HS-5 (cell line): ENCODE measurements at regions not wholly inside any gene's neighbourhood (a gene's known extent, or its start where the extent isn't known, plus 50 kb on each side); places are given as distances from the start of the nearest gene placed in this dataset.
A peak's percentile ranks its signal among the peaks of the same experiment; 100 is the strongest.

ENCODE experiments used
- DNase-seq: peaks from one replicate; pipeline ENCODE4 v3.0.0-alpha.2; 2012; ENCODE audit warnings: low read depth

DNA sequence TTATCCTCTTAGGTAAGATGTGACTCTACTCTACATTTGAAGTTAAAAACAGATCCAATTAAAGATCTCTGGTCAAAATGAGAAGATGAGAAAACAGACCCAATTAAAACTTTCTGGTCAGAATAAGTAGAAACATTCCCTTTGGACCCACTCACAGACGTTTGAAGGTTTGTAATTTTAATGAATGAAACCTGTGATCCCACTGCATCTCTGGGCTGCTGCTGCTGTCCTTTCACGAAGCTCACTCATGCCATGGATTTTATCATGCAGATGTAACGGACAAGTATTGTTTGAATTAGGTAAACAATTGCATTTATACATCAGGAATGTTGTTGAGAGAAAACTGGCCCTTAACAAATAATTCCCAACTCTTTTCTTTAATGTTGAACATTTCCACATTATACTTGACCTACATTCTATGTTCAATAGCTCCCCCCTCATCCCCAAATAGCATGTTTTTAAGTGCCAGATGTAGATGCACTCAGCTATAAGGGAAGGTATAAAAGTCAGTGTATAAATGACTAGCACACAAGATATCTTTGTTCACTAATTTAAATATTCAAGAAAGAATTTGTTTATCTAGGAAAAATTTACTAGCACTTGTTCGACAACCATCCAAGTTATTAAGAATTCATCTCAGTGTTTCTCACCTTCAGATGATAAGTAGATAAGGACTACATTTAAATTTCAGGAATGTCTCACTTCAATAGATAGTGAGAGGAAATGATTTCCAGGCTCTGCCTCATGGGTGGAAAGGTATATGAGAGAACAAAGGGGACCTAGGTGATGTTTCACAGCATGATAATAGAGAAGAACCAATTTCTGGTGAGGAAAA is 202.3 kb upstream of the LMNTD1 start:
- no peak for DNase-seq

DNA sequence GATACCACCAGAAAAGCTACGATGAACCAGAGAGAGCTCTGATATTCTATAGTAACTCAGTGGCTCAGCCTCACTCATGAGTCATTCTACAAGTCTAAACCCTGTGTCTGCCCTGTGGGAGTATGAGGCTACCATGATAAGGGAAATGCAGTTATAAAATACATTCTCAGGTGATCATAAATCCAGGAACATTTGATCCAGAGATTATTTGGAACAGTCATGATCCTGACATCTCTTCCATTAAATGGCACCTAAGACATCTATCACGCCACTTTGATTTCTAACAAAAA is 202.6 kb upstream of the RASSF8 start:
- no peak for DNase-seq

DNA sequence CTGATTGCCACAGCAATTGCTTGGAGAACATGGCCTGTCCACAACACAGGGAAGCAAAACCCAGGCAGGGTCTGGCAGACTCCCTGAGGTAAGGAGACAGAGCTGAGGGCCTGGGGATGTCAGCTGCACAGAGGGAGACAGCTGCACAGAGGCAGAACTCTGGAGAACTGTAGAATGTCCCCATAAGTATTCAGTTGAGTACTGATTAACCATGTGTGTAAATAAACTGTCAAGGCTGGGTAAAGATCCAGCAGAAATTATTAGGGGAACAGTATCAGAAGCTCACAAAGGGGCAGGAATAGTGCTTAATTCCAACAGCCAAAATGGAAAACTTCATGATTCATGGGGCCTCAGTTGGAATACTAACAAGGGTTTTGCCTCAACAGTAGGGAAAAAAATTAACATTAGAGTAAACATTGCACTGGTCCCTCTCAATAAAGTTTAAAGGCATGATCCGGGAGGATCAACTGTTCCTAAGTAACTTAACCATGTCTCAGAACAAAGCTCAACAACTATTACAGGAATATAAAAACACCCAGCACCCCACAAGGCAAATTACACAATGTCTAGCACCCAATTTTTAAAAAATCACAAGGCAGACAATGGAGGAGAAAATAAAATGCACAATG is 201.3 kb upstream of the RASSF8 start:
- no peak for DNase-seq

DNA sequence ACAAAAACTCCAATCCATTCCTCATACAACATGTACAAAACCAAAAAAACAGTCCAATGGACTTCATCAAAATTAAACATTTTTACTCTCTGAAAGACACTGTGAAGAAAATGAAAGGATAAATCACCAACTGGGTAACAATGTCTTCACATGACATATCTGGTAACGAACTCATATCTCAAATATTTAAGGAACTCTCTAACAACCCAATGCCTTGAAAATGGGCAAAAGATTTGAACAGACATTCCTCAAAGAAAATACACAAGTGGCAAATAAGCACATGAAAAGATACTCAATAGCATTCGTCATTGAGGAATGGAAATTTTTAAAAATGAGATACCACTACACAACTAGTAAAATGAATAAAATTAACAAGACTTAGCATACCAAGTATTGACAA is 198.7 kb upstream of the RASSF8 start:
- DNase-seq: no peak

DNA sequence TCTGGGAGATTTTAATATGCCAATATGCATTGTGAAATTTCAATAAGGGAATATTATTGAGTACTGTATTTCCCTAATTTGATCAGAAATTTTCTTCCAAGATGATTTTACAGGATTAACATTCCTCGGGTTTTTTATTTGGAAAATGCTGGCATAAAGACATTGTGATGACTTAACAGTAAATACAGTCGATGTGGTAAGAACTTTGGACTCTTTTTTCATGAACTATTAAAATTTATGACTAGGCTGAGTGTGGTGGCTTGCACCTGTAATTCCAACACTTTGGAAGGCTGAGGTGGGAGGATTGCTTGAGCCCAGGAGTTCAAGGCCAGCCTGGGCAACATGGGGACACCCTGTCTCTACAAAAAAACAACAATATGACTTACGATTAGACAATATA is 197.1 kb upstream of the RASSF8 start:
- no peak for DNase-seq

DNA sequence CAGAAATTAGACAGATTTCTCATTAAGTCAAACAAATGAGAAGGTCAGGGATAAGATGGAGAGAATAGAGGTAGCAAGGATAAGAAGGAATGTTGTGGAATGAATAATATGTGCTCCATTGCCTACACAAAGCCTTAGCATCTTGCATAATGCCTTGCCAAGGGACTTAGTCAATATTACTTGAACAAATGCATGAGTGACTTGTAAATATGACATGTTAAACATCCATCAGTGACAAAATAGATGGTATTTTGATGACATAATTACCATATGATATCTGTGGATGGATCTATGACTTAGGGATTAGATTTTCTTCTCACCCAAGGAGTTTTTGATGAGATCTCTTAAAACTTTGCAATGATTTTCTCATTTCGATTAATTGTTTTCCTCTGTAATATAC is 194.1 kb upstream of the RASSF8 start:
- DNase-seq: no peak

DNA sequence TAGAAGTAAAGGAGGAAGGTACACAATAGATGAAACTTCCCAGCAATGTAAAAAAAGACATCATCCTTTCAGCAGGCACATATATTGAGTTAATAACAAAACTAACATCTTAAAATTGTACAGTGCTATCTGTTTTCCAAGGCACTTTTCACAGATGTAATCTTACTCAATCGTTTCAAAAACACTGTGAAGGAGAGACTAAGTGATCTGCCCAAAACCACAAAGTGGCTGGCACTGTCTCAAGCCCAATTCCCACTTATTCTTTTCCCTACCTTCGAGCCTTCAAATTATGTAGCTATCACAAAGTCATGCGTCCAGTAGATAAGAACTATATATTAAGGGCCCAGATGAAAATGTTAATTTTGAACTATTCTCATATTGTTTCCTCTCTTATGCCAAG is 193.6 kb upstream of the RASSF8 start:
- no peak for DNase-seq

DNA sequence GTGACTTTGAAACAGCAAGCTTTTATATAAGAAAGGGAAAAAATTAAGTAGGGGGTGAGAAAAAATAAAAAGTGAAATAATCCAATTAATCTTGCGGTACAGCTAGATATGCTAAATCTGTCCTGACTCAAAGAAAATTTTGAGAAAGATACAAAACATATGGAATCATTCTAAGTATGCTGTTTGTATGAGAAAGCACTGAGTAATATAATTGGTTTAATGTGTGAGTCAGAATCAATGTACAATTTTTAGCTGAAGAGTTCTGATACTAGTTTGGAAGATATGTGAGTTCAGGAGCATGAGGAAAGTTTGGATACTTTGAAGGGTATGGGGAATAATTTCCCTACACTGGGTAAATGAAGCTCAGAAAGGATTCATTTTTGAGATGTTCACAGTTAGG is 190.9 kb upstream of the RASSF8 start:
- peak; percentile 58 for DNase-seq

DNA sequence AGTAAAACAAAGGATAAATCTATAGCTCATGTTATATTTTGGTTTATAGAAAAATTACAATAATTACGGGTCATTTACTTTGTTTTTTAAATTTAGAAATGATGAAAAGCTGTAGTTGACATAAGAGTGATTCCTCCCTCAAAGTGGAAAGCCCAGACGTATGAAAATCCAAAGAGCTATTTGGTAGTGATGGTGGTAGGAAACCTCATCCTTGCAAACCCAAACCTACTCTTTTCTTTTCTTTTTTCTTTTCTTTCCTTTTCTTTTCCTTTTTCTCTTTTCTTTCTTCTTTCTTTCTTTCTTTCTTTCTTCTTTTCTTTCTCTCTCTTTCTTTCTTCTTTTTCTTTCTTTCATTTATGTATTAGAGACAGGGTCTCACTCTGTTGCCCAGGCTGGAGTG is 190.3 kb upstream of the RASSF8 start:
- DNase-seq: no peak

DNA sequence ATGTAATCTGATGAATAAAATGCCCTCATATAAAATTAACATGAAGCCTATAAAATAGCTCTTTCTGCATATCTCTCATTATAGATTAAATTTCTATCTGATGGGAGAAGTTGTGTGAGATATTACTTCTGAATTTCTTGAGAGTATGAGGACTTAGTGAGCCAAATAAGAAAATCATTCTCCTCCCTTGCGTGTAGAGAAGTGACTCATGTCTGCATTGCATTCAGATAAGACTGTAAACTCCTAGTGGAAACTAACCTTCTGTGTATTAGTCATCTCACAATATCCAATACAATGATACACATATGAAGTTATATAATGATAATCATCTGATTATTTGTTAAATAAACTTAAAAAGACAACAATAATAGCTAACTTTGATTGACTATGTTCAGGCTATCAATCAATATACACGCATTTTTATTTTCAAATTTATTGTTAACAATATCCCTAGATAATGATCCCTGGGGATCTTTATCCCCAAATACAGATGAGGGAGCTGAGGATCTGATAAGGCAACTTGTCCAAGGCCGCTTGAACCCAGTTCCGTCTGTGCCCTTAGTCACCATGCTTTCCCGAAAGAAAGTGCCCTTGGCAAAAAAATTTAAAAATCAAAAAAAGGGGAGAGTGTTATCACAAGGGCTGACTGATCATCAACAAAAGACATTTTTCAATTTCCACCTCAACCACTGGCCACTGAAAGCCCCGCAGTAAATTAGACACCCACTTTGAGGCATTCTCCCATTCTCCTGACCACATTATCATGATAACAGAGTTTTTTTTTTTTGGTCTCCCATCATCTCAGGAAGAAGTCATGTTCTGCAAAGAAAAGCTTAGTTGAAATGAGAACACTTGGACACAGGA is 189.2 kb upstream of the RASSF8 start:
- peak; percentile 65 for DNase-seq

DNA sequence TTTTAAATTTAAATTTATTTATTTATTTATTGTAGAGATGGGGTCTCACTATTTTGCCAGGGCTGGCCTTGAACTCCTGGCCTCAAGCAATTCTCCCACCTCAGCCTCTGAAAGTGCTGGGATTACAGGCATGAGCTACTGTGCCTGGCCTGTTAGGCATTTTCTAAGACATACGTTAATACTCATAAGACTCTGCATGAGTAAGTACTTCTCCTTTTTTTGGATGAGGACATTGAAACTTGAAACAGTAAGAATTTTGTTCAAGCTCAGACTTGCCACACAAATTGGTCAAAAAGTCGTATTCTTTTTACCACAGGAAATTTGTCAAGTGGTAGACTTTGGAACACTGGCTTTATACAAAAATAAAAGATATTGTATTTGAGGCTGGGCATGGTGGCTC is 187.4 kb upstream of the RASSF8 start:
- DNase-seq: peak; percentile 25

DNA sequence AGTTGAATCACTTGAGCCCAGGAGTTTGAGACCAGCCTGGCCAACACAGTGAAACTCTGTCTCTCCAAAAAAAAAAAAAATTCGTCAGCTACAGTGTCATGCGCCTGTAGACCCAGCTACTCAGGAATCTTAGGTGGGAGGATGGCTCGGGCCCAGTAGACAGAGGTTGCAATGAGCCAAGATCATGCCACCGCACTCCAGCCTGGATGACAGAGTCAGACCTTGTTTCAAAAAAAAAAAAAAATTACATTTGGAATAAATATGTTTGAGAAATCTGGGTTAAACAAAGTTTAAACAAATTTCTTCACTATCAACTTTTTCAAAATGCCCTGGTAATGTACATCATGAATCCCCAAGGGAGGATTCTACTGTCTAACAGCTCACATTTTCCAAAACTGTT is 187.0 kb upstream of the RASSF8 start:
- no peak for DNase-seq

DNA sequence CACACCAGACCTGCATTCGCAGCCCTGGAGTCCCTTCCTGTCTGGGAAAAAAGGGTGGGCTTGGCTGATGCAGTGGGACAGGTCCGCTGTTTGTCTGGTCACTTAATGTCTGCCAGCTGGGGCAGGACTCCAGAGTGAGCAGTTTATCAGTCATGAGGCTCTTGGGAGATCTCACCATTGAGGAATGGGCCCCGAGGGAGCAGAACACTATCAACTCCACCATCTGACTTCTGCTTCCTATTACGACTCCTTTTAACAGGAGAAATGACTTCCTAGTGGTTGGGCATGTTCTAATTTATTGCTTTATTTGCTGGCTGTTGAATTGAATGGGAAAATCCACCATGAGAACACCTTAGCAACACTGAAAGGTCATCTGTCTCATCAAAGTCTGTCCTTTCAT is 182.5 kb upstream of the RASSF8 start:
- no peak for DNase-seq

DNA sequence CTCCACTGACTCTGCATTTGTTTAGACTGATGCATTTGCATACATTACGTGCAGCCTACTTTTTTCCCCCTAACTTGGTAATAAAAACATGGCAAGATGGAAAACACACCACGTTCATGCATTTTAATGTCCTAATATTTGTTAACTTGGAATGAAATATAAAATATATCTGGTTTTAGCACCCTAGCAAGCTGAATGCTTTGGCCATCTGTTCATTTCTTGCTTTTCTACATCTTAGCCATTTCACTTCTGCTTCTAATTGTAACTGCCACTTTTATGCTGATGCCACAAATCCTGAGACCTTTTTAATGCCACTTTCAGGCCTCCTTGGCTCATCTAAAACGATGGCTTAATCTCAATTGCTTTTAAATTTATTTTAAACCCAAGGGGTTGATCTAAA is 177.7 kb upstream of the RASSF8 start:
- no peak for DNase-seq

DNA sequence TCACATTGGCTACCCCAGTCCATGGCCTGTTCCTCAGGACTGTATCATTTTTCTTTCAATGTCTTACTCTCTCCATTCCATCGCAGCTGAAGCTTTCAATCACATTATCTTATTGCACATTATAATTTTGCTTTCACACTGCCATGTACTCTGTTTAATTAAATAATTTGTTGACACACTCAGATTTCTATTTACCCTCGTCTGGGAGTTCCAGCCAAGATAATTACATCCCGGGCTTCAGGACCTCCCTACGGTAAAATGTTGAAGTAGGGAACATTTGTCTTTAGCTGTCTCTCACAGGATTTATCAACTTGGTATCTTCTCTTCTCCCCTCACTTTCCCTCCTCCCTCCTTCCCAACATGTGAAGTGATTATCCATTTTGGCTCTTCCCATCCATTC is 177.2 kb upstream of the RASSF8 start:
- no peak for DNase-seq

DNA sequence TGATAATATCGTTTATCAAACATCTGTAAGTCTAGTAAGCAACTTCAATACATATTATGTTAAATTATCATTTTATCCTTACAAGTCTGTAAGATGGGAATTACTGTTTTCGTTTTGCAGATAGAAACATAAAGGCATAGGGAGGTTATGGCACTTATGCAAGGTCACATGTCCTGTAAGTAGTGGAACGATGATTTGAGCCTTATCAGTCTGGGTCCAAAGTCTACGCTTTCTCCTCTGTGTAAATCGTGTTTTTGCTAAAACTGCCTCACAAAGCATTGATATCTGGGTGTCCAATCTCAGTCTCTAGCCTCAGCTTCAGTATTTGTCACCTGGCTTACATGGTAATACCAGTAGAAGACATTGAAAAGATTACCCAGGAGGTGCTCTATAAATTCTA is 174.9 kb upstream of the RASSF8 start:
- DNase-seq: no peak

DNA sequence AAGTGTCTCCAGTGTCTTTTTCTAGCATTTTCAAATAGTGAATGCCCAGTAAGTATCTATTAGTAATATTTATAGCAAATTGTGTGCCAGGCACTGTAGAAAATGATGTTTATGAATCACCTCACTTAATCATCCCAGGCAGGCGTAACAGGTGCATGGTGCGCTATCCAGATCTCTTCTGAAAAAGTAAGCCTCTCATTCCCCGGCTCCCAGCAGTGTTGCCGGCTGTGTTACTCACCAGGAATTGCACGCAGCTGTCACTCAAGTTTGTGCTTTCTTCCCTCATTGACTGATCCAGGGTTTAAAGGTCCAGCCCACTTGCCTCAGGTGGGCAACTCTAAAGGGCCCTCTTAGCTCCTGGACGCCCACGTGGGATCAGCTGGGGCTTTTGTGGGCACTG is 173.8 kb upstream of the RASSF8 start:
- no peak for DNase-seq

DNA sequence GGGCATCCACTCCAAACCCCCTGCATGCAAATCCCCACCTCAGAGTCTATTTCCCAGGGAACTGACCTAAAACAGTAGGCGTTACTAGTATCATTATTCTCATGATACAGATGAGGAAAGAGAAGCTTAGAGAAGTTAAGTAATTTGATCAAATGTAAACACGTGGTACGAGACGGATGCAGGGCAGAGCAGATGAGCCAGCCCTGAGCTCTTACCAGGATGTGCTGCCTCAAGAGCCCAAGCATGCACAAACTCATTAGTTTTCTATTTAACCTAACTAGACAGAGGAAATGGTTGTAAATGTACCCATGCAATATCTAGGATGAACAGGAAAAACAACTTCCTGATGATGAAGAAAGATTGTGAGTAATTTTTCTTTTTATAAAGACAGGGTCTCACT is 173.3 kb upstream of the RASSF8 start:
- DNase-seq: no peak

DNA sequence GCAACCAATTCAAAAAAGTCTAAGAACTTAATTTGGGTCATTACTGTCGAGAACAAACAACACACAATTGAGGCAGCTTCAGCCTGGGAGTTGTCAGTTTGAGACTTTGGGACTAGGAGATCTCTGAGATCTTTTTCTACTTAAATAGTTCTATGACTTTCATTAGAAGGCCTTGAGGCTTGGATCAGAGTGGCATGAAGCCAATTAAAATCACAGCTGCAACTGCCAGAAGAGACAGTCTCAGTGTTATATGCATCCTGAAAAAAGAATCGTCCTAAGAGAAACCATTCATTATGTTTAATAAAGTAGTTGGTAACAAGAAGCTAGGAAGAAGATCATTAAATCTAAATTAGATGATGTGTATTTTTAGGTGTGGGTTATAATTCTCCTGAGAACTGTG is 170.8 kb upstream of the RASSF8 start:
- DNase-seq: no peak

DNA sequence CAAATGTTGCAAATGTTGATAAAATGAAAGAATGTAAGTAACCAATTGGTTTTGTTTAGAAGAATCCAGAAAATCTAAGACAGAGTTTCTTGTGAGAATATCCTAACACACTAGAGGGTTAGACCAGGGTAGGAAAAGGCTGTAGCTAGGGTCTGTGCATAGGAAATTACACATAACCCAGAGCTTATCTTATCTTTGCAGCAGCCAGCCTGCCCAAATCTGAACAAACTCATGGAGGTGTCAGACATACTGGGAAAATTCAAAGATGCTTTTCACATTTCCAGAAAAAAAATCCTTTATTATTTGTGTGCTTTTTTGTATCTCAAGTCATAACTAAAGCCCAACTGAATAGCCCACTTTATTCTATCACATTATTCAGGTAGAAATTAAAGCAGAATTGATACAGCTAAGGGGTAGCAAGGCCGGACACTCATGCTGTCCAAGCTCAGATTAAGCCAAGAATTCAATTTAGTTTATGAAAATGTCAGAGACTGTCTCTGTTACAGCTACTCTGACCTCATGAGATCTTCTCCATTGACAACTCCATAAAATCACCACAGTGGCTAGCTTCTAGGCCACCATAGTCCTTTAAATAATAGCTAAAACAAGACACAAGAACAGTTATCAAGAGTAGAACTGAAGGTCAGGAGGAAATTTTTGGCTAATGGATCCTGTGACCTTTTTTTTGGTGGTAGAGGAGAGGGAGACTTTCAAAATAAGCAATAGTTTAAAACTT is 169.6 kb upstream of the RASSF8 start:
- no peak for DNase-seq

DNA sequence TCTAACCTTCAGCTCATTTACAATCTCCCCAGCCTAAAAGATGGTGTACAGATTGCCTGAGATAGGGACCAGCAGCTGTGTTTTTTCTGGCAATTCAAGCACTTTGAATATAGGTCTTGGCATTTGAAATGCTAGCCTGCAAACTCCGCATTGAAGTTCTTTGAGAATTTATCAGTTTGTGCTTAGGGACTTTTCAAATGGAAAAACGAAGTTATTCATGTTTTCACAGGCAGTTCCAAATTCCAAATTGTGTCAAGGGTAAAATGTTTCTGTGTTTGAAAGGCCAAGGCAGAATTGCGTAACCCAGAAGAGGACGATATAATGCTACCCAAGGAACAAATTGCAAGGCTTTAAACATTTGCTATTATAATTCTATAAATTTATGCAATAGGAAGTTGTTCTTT is 168.9 kb upstream of the RASSF8 start:
- no peak for DNase-seq

DNA sequence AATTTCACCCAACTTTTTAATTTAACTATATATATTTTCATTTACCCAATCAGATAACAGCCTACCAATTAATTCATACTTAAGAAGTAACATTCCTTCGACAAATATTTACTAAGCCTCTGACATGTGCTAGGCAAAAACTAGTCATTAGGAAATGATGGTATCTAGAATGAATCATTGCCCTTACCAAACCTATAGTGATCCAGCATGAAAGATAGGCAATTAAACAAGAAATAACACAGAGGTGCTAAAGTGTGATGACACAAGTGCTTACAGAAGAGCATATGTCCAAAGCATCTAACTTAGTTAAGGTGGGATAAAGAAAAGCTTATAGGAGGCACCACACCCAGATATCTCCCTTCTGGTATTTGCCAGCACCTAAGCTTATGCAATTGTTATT is 166.5 kb upstream of the RASSF8 start:
- no peak for DNase-seq

DNA sequence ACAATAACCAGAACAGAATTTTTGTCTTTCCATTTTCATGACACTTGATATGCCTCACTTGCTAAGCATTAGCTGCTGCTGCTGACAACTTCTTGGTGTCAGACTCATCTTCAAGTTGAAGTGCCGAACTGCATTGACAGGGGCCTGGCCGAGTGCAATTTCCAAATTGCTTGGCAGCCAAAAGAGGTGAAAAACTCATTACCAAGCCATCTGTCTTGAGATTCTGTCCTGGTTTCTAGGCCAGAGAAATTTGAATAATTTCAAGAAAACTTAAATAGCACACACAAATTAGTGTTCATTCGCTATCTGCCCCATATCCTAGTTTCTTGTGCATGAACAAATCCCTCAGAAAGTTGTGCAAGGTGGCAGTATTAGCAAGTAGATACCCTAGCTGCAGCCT is 165.3 kb upstream of the RASSF8 start:
- DNase-seq: no peak
